ENCODE measurements at regions not wholly inside any gene's neighbourhood (a gene's known extent, or its start where the extent isn't known, plus 50 kb on each side); places are given as distances from the start of the nearest gene placed in this dataset.
"Not testable (repeated sequence)": the region's sequence is repeated elsewhere in the genome, so short reads cannot be mapped to it uniquely, and the experiment has no call there.

- BruUV-seq (replicated peaks); POLR2A ChIA-PET; in situ Hi-C loops (cut with HindIII; ENCODE audit: low pct_unique_long_range_greater_than_20kb, low sequenced_read_pairs); DNase-seq (ENCODE audit: low read depth, low spot score); H3K36me3 ChIP-seq (ENCODE audit: control insufficient read depth, insufficient read depth, low read length); H3K4me3 ChIP-seq (ENCODE audit: low read depth in 2 of 2, low read length in 2 of 2); H3K27ac ChIP-seq (ENCODE audit: low read length); intact Hi-C loops (cut with micrococcal nuclease; ENCODE audit: unreplicated experiment); ATAC-seq; H3K27me3 ChIP-seq (ENCODE audit: control insufficient read depth, insufficient read depth, low read length); H3K9me3 ChIP-seq (ENCODE audit: control insufficient read depth, insufficient read depth, low read depth, low read length); CTCF ChIA-PET; H3K4me1 ChIP-seq (ENCODE audit: control insufficient read depth, insufficient read depth, low read length): not testable (repeated sequence)
Measured at GRCh38 chr1:146641534-146641933, 296.6 kb upstream of the NBPF12 start.

GRCh38 chr1:146640671-146641070, 297.5 kb upstream of the NBPF12 start:
- POLR2A ChIA-PET; H3K27ac ChIP-seq (ENCODE audit: low read length); H3K27me3 ChIP-seq (ENCODE audit: control insufficient read depth, insufficient read depth, low read length); BruUV-seq (replicated peaks); CTCF ChIA-PET; DNase-seq (ENCODE audit: low read depth, low spot score); H3K4me3 ChIP-seq (ENCODE audit: low read depth in 2 of 2, low read length in 2 of 2); ATAC-seq; in situ Hi-C loops (cut with HindIII; ENCODE audit: low pct_unique_long_range_greater_than_20kb, low sequenced_read_pairs); H3K9me3 ChIP-seq (ENCODE audit: control insufficient read depth, insufficient read depth, low read depth, low read length); H3K4me1 ChIP-seq (ENCODE audit: control insufficient read depth, insufficient read depth, low read length); intact Hi-C loops (cut with micrococcal nuclease; ENCODE audit: unreplicated experiment); H3K36me3 ChIP-seq (ENCODE audit: control insufficient read depth, insufficient read depth, low read length): not testable (repeated sequence)

GRCh38 chr1:146630302-146630701, 307.8 kb upstream of the NBPF12 start:
- H3K9me3 ChIP-seq (ENCODE audit: control insufficient read depth, insufficient read depth, low read depth, low read length); CTCF ChIA-PET; H3K4me1 ChIP-seq (ENCODE audit: control insufficient read depth, insufficient read depth, low read length); POLR2A ChIA-PET; BruUV-seq (replicated peaks); DNase-seq (ENCODE audit: low read depth, low spot score); intact Hi-C loops (cut with micrococcal nuclease; ENCODE audit: unreplicated experiment); ATAC-seq; in situ Hi-C loops (cut with HindIII; ENCODE audit: low pct_unique_long_range_greater_than_20kb, low sequenced_read_pairs); H3K27ac ChIP-seq (ENCODE audit: low read length); H3K36me3 ChIP-seq (ENCODE audit: control insufficient read depth, insufficient read depth, low read length); H3K4me3 ChIP-seq (ENCODE audit: low read depth in 2 of 2, low read length in 2 of 2); H3K27me3 ChIP-seq (ENCODE audit: control insufficient read depth, insufficient read depth, low read length): not testable (repeated sequence)

GRCh38 chr1:146618582-146618981, 319.5 kb upstream of the NBPF12 start:
- H3K4me1 ChIP-seq (ENCODE audit: control insufficient read depth, insufficient read depth, low read length); ATAC-seq; H3K27me3 ChIP-seq (ENCODE audit: control insufficient read depth, insufficient read depth, low read length); POLR2A ChIA-PET; DNase-seq (ENCODE audit: low read depth, low spot score); in situ Hi-C loops (cut with HindIII; ENCODE audit: low pct_unique_long_range_greater_than_20kb, low sequenced_read_pairs); intact Hi-C loops (cut with micrococcal nuclease; ENCODE audit: unreplicated experiment); H3K36me3 ChIP-seq (ENCODE audit: control insufficient read depth, insufficient read depth, low read length); BruUV-seq (replicated peaks); CTCF ChIA-PET; H3K4me3 ChIP-seq (ENCODE audit: low read depth in 2 of 2, low read length in 2 of 2); H3K9me3 ChIP-seq (ENCODE audit: control insufficient read depth, insufficient read depth, low read depth, low read length); H3K27ac ChIP-seq (ENCODE audit: low read length): not testable (repeated sequence)

- in situ Hi-C loops (cut with HindIII; ENCODE audit: low pct_unique_long_range_greater_than_20kb, low sequenced_read_pairs); POLR2A ChIA-PET; intact Hi-C loops (cut with micrococcal nuclease; ENCODE audit: unreplicated experiment); BruUV-seq (replicated peaks); DNase-seq (ENCODE audit: low read depth, low spot score); ATAC-seq; CTCF ChIA-PET; H3K4me1 ChIP-seq (ENCODE audit: control insufficient read depth, insufficient read depth, low read length); H3K4me3 ChIP-seq (ENCODE audit: low read depth in 2 of 2, low read length in 2 of 2); H3K9me3 ChIP-seq (ENCODE audit: control insufficient read depth, insufficient read depth, low read depth, low read length); H3K36me3 ChIP-seq (ENCODE audit: control insufficient read depth, insufficient read depth, low read length); H3K27ac ChIP-seq (ENCODE audit: low read length); H3K27me3 ChIP-seq (ENCODE audit: control insufficient read depth, insufficient read depth, low read length): not testable (repeated sequence)
Measured at GRCh38 chr1:146604681-146605080, 333.4 kb upstream of the NBPF12 start.

- H3K27me3 ChIP-seq (ENCODE audit: control insufficient read depth, insufficient read depth, low read length); H3K27ac ChIP-seq (ENCODE audit: low read length); DNase-seq (ENCODE audit: low read depth, low spot score); in situ Hi-C loops (cut with HindIII; ENCODE audit: low pct_unique_long_range_greater_than_20kb, low sequenced_read_pairs); ATAC-seq; POLR2A ChIA-PET; BruUV-seq (replicated peaks); CTCF ChIA-PET; intact Hi-C loops (cut with micrococcal nuclease; ENCODE audit: unreplicated experiment); H3K4me3 ChIP-seq (ENCODE audit: low read depth in 2 of 2, low read length in 2 of 2); H3K4me1 ChIP-seq (ENCODE audit: control insufficient read depth, insufficient read depth, low read length); H3K36me3 ChIP-seq (ENCODE audit: control insufficient read depth, insufficient read depth, low read length); H3K9me3 ChIP-seq (ENCODE audit: control insufficient read depth, insufficient read depth, low read depth, low read length): not testable (repeated sequence)
Measured at GRCh38 chr1:146600720-146601307, 337.3 kb upstream of the NBPF12 start.

GRCh38 chr1:146599906-146600305, 338.2 kb upstream of the NBPF12 start:
- H3K4me3 ChIP-seq (ENCODE audit: low read depth in 2 of 2, low read length in 2 of 2); in situ Hi-C loops (cut with HindIII; ENCODE audit: low pct_unique_long_range_greater_than_20kb, low sequenced_read_pairs); H3K27ac ChIP-seq (ENCODE audit: low read length); BruUV-seq (replicated peaks); CTCF ChIA-PET; intact Hi-C loops (cut with micrococcal nuclease; ENCODE audit: unreplicated experiment); POLR2A ChIA-PET; H3K27me3 ChIP-seq (ENCODE audit: control insufficient read depth, insufficient read depth, low read length); DNase-seq (ENCODE audit: low read depth, low spot score); ATAC-seq; H3K4me1 ChIP-seq (ENCODE audit: control insufficient read depth, insufficient read depth, low read length); H3K36me3 ChIP-seq (ENCODE audit: control insufficient read depth, insufficient read depth, low read length); H3K9me3 ChIP-seq (ENCODE audit: control insufficient read depth, insufficient read depth, low read depth, low read length): not testable (repeated sequence)

- intact Hi-C loops (cut with micrococcal nuclease; ENCODE audit: unreplicated experiment); H3K9me3 ChIP-seq (ENCODE audit: control insufficient read depth, insufficient read depth, low read depth, low read length): not testable (repeated sequence)
Measured at GRCh38 chr1:146581229-146581628, 352.4 kb upstream of the NOTCH2NLA start.

More at GRCh38 chr1:146581229-146581628, 352.4 kb upstream of the NOTCH2NLA start:
- DNase-seq (ENCODE audit: low read depth, low spot score); CTCF ChIA-PET; H3K4me3 ChIP-seq (ENCODE audit: low read depth in 2 of 2, low read length in 2 of 2); H3K27me3 ChIP-seq (ENCODE audit: control insufficient read depth, insufficient read depth, low read length); H3K27ac ChIP-seq (ENCODE audit: low read length); POLR2A ChIA-PET; H3K4me1 ChIP-seq (ENCODE audit: control insufficient read depth, insufficient read depth, low read length); ATAC-seq; H3K36me3 ChIP-seq (ENCODE audit: control insufficient read depth, insufficient read depth, low read length); BruUV-seq (replicated peaks); in situ Hi-C loops (cut with HindIII; ENCODE audit: low pct_unique_long_range_greater_than_20kb, low sequenced_read_pairs): not testable (repeated sequence)
